Trophoblast cell (in vitro differentiated cells and primary cell): ENCODE measurements at regions not wholly inside any gene's neighbourhood (a gene's known extent, or its start where the extent isn't known, plus 50 kb on each side); places are given as distances from the start of the nearest gene placed in this dataset.

Experiments
- DNase-seq, 2 donors: peaks; one replicate each; pipeline ENCODE4 v3.0.0-alpha.2; 2016
- H2AFZ ChIP-seq: 2 replicates; pipeline ENCODE4 v1.6.1; 2013; ENCODE audit warnings: low read length, moderate library complexity, mild to moderate bottlenecking; ENCODE audit not compliant: insufficient read depth, poor library complexity
- H2AK5ac ChIP-seq: 2 replicates; pipeline ENCODE4 v1.6.1; 2013; ENCODE audit warnings: mild to moderate bottlenecking, low read length
- H2BK120ac ChIP-seq: 2 replicates; pipeline ENCODE4 v1.6.1; 2013; ENCODE audit warnings: low read length, mild to moderate bottlenecking, moderate library complexity; ENCODE audit not compliant: insufficient read depth, poor library complexity
- H2BK12ac ChIP-seq: 2 replicates; pipeline ENCODE4 v1.6.1; 2013; ENCODE audit warnings: mild to moderate bottlenecking, low read length, moderate library complexity
- H2BK5ac ChIP-seq: 2 replicates; pipeline ENCODE4 v1.6.1; 2013; ENCODE audit warnings: low read length, low read depth, moderate library complexity, mild to moderate bottlenecking; ENCODE audit not compliant: poor library complexity
- H3K14ac ChIP-seq: 2 replicates; pipeline ENCODE4 v1.6.1; 2013; ENCODE audit warnings: mild to moderate bottlenecking, low read length
- H3K18ac ChIP-seq: 2 replicates; pipeline ENCODE4 v1.6.1; 2013; ENCODE audit warnings: mild to moderate bottlenecking, low read length
- H3K23ac ChIP-seq: 2 replicates; pipeline ENCODE4 v1.6.1; 2013; ENCODE audit warnings: low read length
- H3K27ac ChIP-seq: 2 replicates; pipeline ENCODE4 v1.5.1; 2013; ENCODE audit warnings: low read depth, mild to moderate bottlenecking, inconsistent platforms, low read length, moderate library complexity
- H3K27me3 ChIP-seq: 2 replicates; pipeline ENCODE4 v1.6.1; 2013; ENCODE audit warnings: inconsistent platforms, mild to moderate bottlenecking, low read length, moderate library complexity; ENCODE audit not compliant: insufficient read depth
- H3K36me3 ChIP-seq, 2 experiments: 1 replicate in 1 of 2; 2 replicates in 1 of 2; pipeline ENCODE4 v1.6.1; 2013; ENCODE audit warnings: low read length in 2 of 2, mild to moderate bottlenecking in 2 of 2, moderate library complexity in 1 of 2; ENCODE audit not compliant: insufficient read depth in 2 of 2, control insufficient read depth in 1 of 2
- H3K4ac ChIP-seq: 2 replicates; pipeline ENCODE4 v1.6.1; 2013; ENCODE audit warnings: low read depth, mild to moderate bottlenecking, low read length, moderate library complexity
- H3K4me1 ChIP-seq, 2 experiments: 1 replicate in 1 of 2; 2 replicates in 1 of 2; pipeline ENCODE4 v1.6.1; 2013; ENCODE audit warnings: low read length in 2 of 2, mild to moderate bottlenecking in 2 of 2, moderate library complexity in 1 of 2; ENCODE audit not compliant: insufficient read depth in 2 of 2, control insufficient read depth in 1 of 2
- H3K4me2 ChIP-seq: 2 replicates; pipeline ENCODE4 v1.6.1; 2013; ENCODE audit warnings: inconsistent platforms, mild to moderate bottlenecking, low read length, moderate library complexity
- H3K4me3 ChIP-seq: 2 replicates; pipeline ENCODE4 v1.5.1; 2013; ENCODE audit warnings: mild to moderate bottlenecking, low read depth, low read length, inconsistent platforms
- H3K79me1 ChIP-seq: one replicate; pipeline ENCODE4 v1.6.1; 2013; ENCODE audit warnings: low read length
- H3K79me2 ChIP-seq: 2 replicates; pipeline ENCODE4 v1.6.1; 2013; ENCODE audit warnings: low read length, mild to moderate bottlenecking; ENCODE audit not compliant: control insufficient read depth, insufficient read depth, poor library complexity
- H3K9ac ChIP-seq: 2 replicates; pipeline ENCODE4 v1.6.1; 2013; ENCODE audit warnings: mild to moderate bottlenecking, low read length
- H3K9me3 ChIP-seq: 2 replicates; pipeline ENCODE4 v1.6.1; 2013; ENCODE audit warnings: low read depth, mild to moderate bottlenecking, control low read depth, inconsistent platforms, low read length; ENCODE audit not compliant: insufficient read depth
- H4K12ac ChIP-seq: 2 replicates; pipeline ENCODE4 v1.6.1; 2013; ENCODE audit warnings: low read depth, mild to moderate bottlenecking, low read length, moderate library complexity
- H4K8ac ChIP-seq: 2 replicates; pipeline ENCODE4 v1.6.1; 2013; ENCODE audit warnings: low read depth, mild to moderate bottlenecking, low read length, moderate library complexity
- H4K91ac ChIP-seq: one replicate; pipeline ENCODE4 v1.6.1; 2013; ENCODE audit warnings: low read depth, mild to moderate bottlenecking, low read length, moderate library complexity
- WGBS: extraction: QIAGEN DNeasy Blood & Tissue Kit; methylation state at CpG from one replicate; pipeline ENCODE4 v1.1.7; 2013; ENCODE audit warnings: missing lambda C conversion rate; ENCODE audit not compliant: insufficient read length, insufficient coverage; ENCODE audit errors: extremely low coverage; 5-methylcytosine and 5-hydroxymethylcytosine counted together

DNA sequence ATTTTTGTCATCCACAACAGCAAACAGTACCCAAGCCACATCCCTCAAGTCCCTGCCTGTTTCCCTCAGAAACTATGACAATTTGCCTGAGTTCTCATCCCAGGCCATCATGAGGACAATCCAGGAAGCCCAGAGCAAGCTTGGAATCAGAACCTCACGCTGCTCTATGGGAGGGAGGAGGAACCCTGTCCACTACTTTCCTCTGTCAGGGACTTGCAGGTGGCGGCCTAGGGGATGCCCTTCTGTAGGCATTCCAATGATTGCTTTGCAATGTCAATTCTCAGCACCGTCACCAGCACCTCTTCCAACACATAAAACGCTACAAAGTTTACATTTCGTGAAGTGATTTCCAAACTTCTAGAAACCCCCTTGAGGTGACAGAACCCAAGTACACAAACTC lies 170.4 kb upstream of the FSTL4 start:
- H2BK12ac ChIP-seq: no peak overlapping the region
- H3K14ac ChIP-seq: no peak overlapping the region
- no peak overlapping the region for H2AK5ac ChIP-seq
- H3K23ac ChIP-seq: no peak overlapping the region
- no peak overlapping the region for H2AFZ ChIP-seq
- no peak overlapping the region for H3K4me3 ChIP-seq
- H3K36me3 ChIP-seq: no peaks in the 10 kb centered on the region
- H4K91ac ChIP-seq: no peak overlapping the region
- no peaks in the 10 kb centered on the region for H3K4me1 ChIP-seq
- no peak overlapping the region for H2BK5ac ChIP-seq
- DNase-seq: no peak
- H4K12ac ChIP-seq: no peak overlapping the region
- no peak overlapping the region for H4K8ac ChIP-seq
- no peak overlapping the region for H3K9ac ChIP-seq
- H2BK120ac ChIP-seq: no peak overlapping the region
- no peaks in the 10 kb centered on the region for H3K79me2 ChIP-seq
- no peak overlapping the region for H3K4ac ChIP-seq
- H3K9me3 ChIP-seq: peaks cover 1% of the 10 kb centered on the region
- no peaks in the 10 kb centered on the region for H3K79me1 ChIP-seq
- WGBS: no CpG with 5 or more reads among the region's 5 CpGs
- H3K27ac ChIP-seq: no peak overlapping the region
- H3K27me3 ChIP-seq: no peaks in the 10 kb centered on the region
- H3K4me2 ChIP-seq: no peak overlapping the region
- H3K18ac ChIP-seq: no peak overlapping the region

DNA sequence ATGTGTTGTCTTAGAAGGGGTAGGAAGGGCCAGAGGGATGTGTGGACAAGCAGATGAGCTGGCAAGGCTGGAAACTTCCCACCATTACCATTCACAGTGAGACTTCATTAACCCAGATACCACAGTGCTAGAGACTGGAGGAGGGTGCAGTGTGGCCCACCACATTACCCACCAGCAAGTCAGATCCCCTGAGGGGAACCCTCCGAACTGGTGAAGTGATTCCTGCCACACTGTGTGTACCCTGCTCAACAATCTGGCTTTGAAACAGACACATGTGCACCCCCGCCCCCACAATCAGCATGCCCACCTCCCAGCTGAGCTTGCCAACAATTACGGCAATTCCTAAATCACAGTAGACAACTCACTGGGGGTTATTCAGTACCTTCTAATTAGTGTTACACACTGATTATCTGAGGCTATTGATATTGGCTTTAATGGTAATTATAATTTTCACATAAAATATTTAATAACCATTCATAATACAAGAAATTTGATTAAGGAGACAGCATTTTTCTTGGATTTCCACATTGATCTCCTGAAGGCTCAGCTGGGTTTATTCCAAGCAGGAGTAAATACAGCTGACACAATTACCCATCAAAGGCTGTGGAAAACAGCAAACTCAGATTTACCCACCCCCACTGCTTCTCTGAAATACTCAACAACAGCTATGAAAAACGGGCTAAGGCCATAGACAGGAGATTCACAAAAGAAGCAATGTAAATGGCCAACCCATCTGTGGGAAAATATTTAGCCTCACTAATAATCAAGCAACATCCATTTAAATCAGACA lies 169.3 kb upstream of the FSTL4 start:
- no peak overlapping the region for H3K4me2 ChIP-seq
- no peaks in the 10 kb centered on the region for H3K79me2 ChIP-seq

DNA sequence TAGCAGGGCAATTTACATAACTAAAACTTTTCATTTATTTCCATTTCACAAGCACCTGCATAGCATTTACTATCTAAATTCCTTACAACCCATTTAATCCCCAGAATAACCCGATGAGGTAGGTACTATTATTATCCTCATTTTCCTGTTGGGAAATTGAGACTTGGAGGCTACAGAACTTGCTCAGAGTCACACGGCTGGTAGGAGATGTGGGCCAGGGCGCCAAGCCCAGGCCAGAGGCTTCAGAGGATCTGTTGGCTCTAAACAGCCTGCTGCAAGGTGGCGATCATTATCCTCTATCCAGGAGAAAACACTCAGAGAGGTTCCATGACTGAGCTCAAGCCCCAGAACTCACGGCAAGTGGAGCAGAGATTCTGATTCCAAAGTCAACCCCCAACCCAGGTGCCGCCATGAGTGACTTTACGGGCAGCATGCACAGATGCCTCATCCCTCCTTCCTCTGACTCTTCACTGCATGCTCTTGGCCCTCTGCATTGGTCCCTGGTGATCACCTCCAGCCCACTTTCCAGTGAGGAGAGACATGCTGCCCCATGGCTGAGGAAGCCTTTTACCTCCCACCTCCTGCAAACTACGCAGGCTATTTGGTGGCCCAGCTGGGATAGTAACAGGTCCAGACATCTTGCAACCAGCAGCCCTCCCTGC lies 168.4 kb upstream of the FSTL4 start:
- Histone ChIP-seq H3K18ac (no peak overlapping the region), H3K79me2 (no peaks in the 10 kb centered on the region), H2AFZ (no peak overlapping the region), H3K14ac (no peak overlapping the region), H2BK12ac (no peak overlapping the region), H2BK120ac (no peak overlapping the region), H4K12ac (no peak overlapping the region), H3K9me3 (peaks cover 1% of the 10 kb centered on the region), H2BK5ac (no peak overlapping the region), H3K36me3 (no peaks in the 10 kb centered on the region), H4K8ac (no peak overlapping the region), H4K91ac (no peak overlapping the region), H3K27ac (no peak overlapping the region), H3K27me3 (no peaks in the 10 kb centered on the region), H3K9ac (no peak overlapping the region), H2AK5ac (no peak overlapping the region), H3K79me1 (no peaks in the 10 kb centered on the region), H3K4me3 (no peak overlapping the region), H3K4me1 (no peaks in the 10 kb centered on the region), H3K23ac (no peak overlapping the region), H3K4ac (no peak overlapping the region), H3K4me2 (no peak overlapping the region)
- DNase-seq: no peak
- no CpG with 5 or more reads among the region's 8 CpGs for WGBS

More for the DNA sequence above, 169.3 kb upstream of the FSTL4 start:
- H3K4me1 ChIP-seq: no peaks in the 10 kb centered on the region
- no peak overlapping the region for H3K18ac ChIP-seq
- no peaks in the 10 kb centered on the region for H3K36me3 ChIP-seq
- H3K79me1 ChIP-seq: no peaks in the 10 kb centered on the region
- no peak overlapping the region for H4K12ac ChIP-seq
- H2BK120ac ChIP-seq: no peak overlapping the region
- no peak overlapping the region for H3K27ac ChIP-seq
- no peak overlapping the region for H4K8ac ChIP-seq
- H3K23ac ChIP-seq: no peak overlapping the region
- no peak for DNase-seq
- no peak overlapping the region for H3K9ac ChIP-seq
- no peak overlapping the region for H4K91ac ChIP-seq
- no peak overlapping the region for H2AK5ac ChIP-seq
- no peak overlapping the region for H2BK12ac ChIP-seq
- H3K27me3 ChIP-seq: no peaks in the 10 kb centered on the region
- no peak overlapping the region for H2BK5ac ChIP-seq
- no CpG with 5 or more reads among the region's 4 CpGs for WGBS
- no peak overlapping the region for H3K4me3 ChIP-seq
- peaks cover 1% of the 10 kb centered on the region for H3K9me3 ChIP-seq
- no peak overlapping the region for H3K14ac ChIP-seq
- no peak overlapping the region for H2AFZ ChIP-seq
- no peak overlapping the region for H3K4ac ChIP-seq

DNA sequence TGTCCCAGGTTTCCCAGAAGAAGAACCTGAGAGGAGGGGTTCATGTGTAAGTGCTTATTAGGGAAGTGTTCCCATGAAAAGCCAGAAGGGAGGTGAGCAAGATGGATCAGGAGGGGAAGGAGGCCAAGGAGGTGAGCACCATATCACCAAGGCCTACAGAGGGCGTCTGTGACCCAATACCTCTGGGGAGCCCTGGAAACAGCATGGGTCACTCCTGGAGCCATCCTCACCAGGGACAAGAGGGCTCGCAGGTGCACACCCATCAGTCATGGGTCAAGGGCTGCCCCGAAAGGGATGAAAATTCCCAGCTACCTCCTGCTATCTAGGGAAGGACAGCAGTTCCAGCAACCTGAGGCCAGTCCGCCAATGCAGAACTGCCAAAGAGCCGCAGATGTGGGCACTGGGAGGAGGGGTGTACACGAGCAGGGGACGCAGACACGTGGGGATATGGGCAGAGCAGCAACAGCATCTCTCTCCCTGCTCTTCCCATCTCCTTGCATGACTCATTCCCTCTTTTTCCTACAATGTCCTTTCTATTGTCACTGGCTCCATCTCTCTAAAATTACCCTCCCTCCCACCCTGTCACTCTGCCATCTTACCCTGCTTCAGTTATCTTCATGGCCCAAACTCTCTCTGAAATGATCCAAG lies 167.6 kb upstream of the FSTL4 start:
- H3K4ac ChIP-seq: no peak overlapping the region
- H3K36me3 ChIP-seq: no peaks in the 10 kb centered on the region
- no peak overlapping the region for H3K23ac ChIP-seq
- no peak overlapping the region for H3K14ac ChIP-seq
- no peak overlapping the region for H4K12ac ChIP-seq
- H3K18ac ChIP-seq: no peak overlapping the region
- no CpG with 5 or more reads among the region's 8 CpGs for WGBS
- H3K79me2 ChIP-seq: no peaks in the 10 kb centered on the region
- H2BK5ac ChIP-seq: no peak overlapping the region
- H2AK5ac ChIP-seq: no peak overlapping the region
- no peak overlapping the region for H4K8ac ChIP-seq
- H3K4me1 ChIP-seq: no peaks in the 10 kb centered on the region
- H3K79me1 ChIP-seq: no peaks in the 10 kb centered on the region
- H2AFZ ChIP-seq: no peak overlapping the region
- no peak overlapping the region for H3K9ac ChIP-seq
- no peaks in the 10 kb centered on the region for H3K27me3 ChIP-seq
- H3K4me2 ChIP-seq: no peak overlapping the region
- no peak for DNase-seq
- no peak overlapping the region for H2BK120ac ChIP-seq
- H3K27ac ChIP-seq: no peak overlapping the region
- H3K4me3 ChIP-seq: no peak overlapping the region
- no peak overlapping the region for H4K91ac ChIP-seq
- peaks cover 1% of the 10 kb centered on the region for H3K9me3 ChIP-seq
- H2BK12ac ChIP-seq: no peak overlapping the region
